A549 (cell line): ENCODE measurements at regions not wholly inside any gene's neighbourhood (a gene's known extent, or its start where the extent isn't known, plus 50 kb on each side); places are given as distances from the start of the nearest gene placed in this dataset.

Experiments
- ATAC-seq, 2 experiments: fragments of 200-7000 bp in 1 of 2; fragments of >200 bp in 1 of 2; cut with Nextera tagmentation in 1 of 2; cut with Tn5 transposase in 1 of 2; 3 replicates each; pipeline versions ENCODE4 v1.8.0 to v1.9.1; 2018 to 2020; ENCODE audit warnings: mild to moderate bottlenecking in 1 of 2, moderate library complexity in 1 of 2
- CTCF ChIA-PET: fragments of 300-600 bp; sonication (Branson Sonifier 250); formaldehyde crosslinking; extraction: SDS; loops from one replicate; lab custom pipeline; 2021; ENCODE audit warnings: antibody characterized with exemption, inconsistent platforms; lab: Yijun Ruan, JAX
- POLR2A ChIA-PET: fragments of 350-600 bp; formaldehyde crosslinking; extraction: SDS; loops from one replicate; lab custom pipeline; 2021; ENCODE audit warnings: antibody characterized with exemption, inconsistent platforms; lab: Yijun Ruan, JAX
- DNase-seq, 2 experiments: peaks; one replicate each; pipeline versions ENCODE4 v3.0.0 to v3.0.0-alpha.2; 2011 to 2016; ENCODE audit warnings: low read depth in 1 of 2, low spot score in 1 of 2
- FAIRE-seq: peaks from 2 replicates; lab custom pipeline; 2011; peaks lifted over from hg19 to GRCh38; lab: Jason Lieb, UNC
- H3K27ac ChIP-seq, 2 experiments: fragments of >200 bp; sonication (Bioruptor Twin); formaldehyde crosslinking; 3 replicates each; pipeline ENCODE4 v1.5.1; 2016 to 2017
- H3K4me1 ChIP-seq: fragments of >200 bp; sonication (Bioruptor Twin); formaldehyde crosslinking; 3 replicates; pipeline ENCODE4 v1.6.1; 2016
- H3K4me2 ChIP-seq: fragments of >200 bp; sonication (Bioruptor Twin); formaldehyde crosslinking; 3 replicates; pipeline ENCODE4 v1.6.1; 2016
- H3K4me3 ChIP-seq: fragments of >200 bp; sonication (Bioruptor Twin); formaldehyde crosslinking; 3 replicates; pipeline ENCODE4 v1.5.1; 2016
- H3K9me3 ChIP-seq: fragments of >200 bp; sonication (Bioruptor Twin); formaldehyde crosslinking; 3 replicates; pipeline ENCODE4 v1.6.1; 2016
- CEBPB ChIP-seq, 2 experiments: fragments of >200 bp in 1 of 2; sonication (Bioruptor Twin) in 1 of 2; formaldehyde crosslinking in 1 of 2; IDR thresholded peaks; 2 replicates each; pipeline ENCODE4 v1.6.1; 2012 to 2016
- CHD2 ChIP-seq: fragments of 150-350 bp; IDR thresholded peaks from 2 replicates; pipeline ENCODE4 v1.6.1; 2014; ENCODE audit warnings: low read length; ENCODE audit not compliant: partially characterized antibody
- CHD4 ChIP-seq: fragments of 200-600 bp; sonication (generic); IDR thresholded peaks from 2 replicates; pipeline ENCODE4 v1.6.1; 2016; ENCODE audit warnings: antibody characterized with exemption, mild to moderate bottlenecking, borderline replicate concordance
- EHMT2 ChIP-seq: fragments of 200-600 bp; sonication (generic); IDR thresholded peaks from 2 replicates; pipeline ENCODE4 v1.6.1; 2016; ENCODE audit warnings: antibody characterized with exemption, low read depth, mild to moderate bottlenecking, moderate library complexity
- HDAC2 ChIP-seq: fragments of 200-600 bp; sonication (generic); IDR thresholded peaks from 2 replicates; pipeline ENCODE4 v1.6.1; 2016
- HOXB13 ChIP-seq: fragments of 250-450 bp; sonication (Bioruptor Pico); IDR thresholded peaks from 2 replicates; pipeline ENCODE4 v1.5.0; 2020; ENCODE audit warnings: low read depth, mild to moderate bottlenecking, moderate library complexity
- HOXB5 ChIP-seq: fragments of 250-450 bp; sonication (Bioruptor Pico); IDR thresholded peaks from 2 replicates; pipeline ENCODE4 v1.5.0; 2020; ENCODE audit warnings: mild to moderate bottlenecking, moderate library complexity
- JUN ChIP-seq, 2 experiments: fragments of >200 bp; sonication (Bioruptor Twin); formaldehyde crosslinking; IDR thresholded peaks; 2 replicates in 1 of 2; 3 replicates in 1 of 2; pipeline ENCODE4 v1.6.1; 2016 to 2017
- MAFK ChIP-seq: fragments of 450-650 bp; IDR thresholded peaks from 2 replicates; pipeline ENCODE4 v1.6.1; 2014; ENCODE audit not compliant: partially characterized antibody
- NFE2L2 ChIP-seq: fragments of 150-350 bp; conservative IDR thresholded peaks from 2 replicates; pipeline ENCODE4 v1.6.1; 2014; ENCODE audit warnings: low read length
- NR3C1 ChIP-seq: fragments of >200 bp; sonication (Bioruptor Twin); formaldehyde crosslinking; IDR thresholded peaks from 3 replicates; pipeline ENCODE4 v1.6.1; 2017
- POLR2AphosphoS2 ChIP-seq: conservative IDR thresholded peaks from 2 replicates; pipeline ENCODE4 v1.6.1; 2012; ENCODE audit warnings: low read length, improper control_type of control experiment, inconsistent platforms
- RAD21 ChIP-seq, 2 experiments: fragments of >200 bp in 1 of 2; sonication (Bioruptor Twin) in 1 of 2; formaldehyde crosslinking in 1 of 2; IDR thresholded peaks in 1 of 2; conservative IDR thresholded peaks in 1 of 2; 2 replicates in 1 of 2; 3 replicates in 1 of 2; pipeline ENCODE4 v1.6.1; 2012 to 2018; ENCODE audit warnings: inconsistent platforms in 1 of 2
- RCOR1 ChIP-seq: fragments of 150-350 bp; IDR thresholded peaks from 2 replicates; pipeline ENCODE4 v1.6.1; 2014; ENCODE audit warnings: antibody characterized with exemption, low read length, low read depth
- RFX5 ChIP-seq: fragments of 450-650 bp; IDR thresholded peaks from 2 replicates; pipeline ENCODE4 v1.7.1; 2014; ENCODE audit warnings: antibody characterized with exemption, mild to moderate bottlenecking, moderate library complexity
- RNF2 ChIP-seq: fragments of 200-600 bp; sonication (generic); IDR thresholded peaks from 2 replicates; pipeline ENCODE4 v1.6.1; 2016; ENCODE audit warnings: low read depth, mild to moderate bottlenecking, antibody characterized with exemption, moderate library complexity, borderline replicate concordance
- SMC3 ChIP-seq: fragments of >200 bp; sonication (Bioruptor Twin); formaldehyde crosslinking; IDR thresholded peaks from 3 replicates; pipeline ENCODE4 v1.6.1; 2018; ENCODE audit warnings: inconsistent platforms
- SREBF2 ChIP-seq: fragments of 450-650 bp; IDR thresholded peaks from 2 replicates; pipeline ENCODE4 v1.6.1; 2014; ENCODE audit warnings: mild to moderate bottlenecking, moderate library complexity
- TP53 ChIP-seq: fragments of 250-450 bp; sonication (Bioruptor Pico); IDR thresholded peaks from 2 replicates; pipeline ENCODE4 v1.5.0; 2021; ENCODE audit warnings: mild to moderate bottlenecking, moderate library complexity
- ZC3H11A ChIP-seq: fragments of 450-650 bp; IDR thresholded peaks from 2 replicates; pipeline ENCODE4 v1.6.1; 2014; ENCODE audit warnings: antibody characterized with exemption, mild to moderate bottlenecking
- ZNF302 ChIP-seq: fragments of 250-450 bp; sonication (Bioruptor Pico); IDR thresholded peaks from 2 replicates; pipeline ENCODE4 v1.9.0; 2021; ENCODE audit warnings: inconsistent platforms, mild to moderate bottlenecking, moderate library complexity
- WGBS: methylation state at CpG from one replicate; pipeline ENCODE4 v1.1.6; 2017; ENCODE audit errors: missing lambda C conversion rate; 5-methylcytosine and 5-hydroxymethylcytosine counted together
- TF ChIP-seq, protein P1 (sequence below): fragments of >200 bp; sonication (Bioruptor Twin); formaldehyde crosslinking; IDR thresholded peaks from 2 replicates; pipeline ENCODE4 v1.6.1; 2016
- TF ChIP-seq, protein P2 (sequence below): fragments of 250-450 bp; sonication (Bioruptor Pico); IDR thresholded peaks from 2 replicates; pipeline ENCODE4 v1.5.0; 2021; ENCODE audit warnings: mild to moderate bottlenecking, moderate library complexity, borderline replicate concordance
- TF ChIP-seq, protein P3 (sequence below): fragments of >200 bp; sonication (Bioruptor Twin); formaldehyde crosslinking; IDR thresholded peaks from 3 replicates; pipeline ENCODE4 v1.5.1; 2016
- TF ChIP-seq, protein P4 (sequence below): IDR thresholded peaks from 2 replicates; pipeline ENCODE4 v1.6.1; 2012

DNA sequence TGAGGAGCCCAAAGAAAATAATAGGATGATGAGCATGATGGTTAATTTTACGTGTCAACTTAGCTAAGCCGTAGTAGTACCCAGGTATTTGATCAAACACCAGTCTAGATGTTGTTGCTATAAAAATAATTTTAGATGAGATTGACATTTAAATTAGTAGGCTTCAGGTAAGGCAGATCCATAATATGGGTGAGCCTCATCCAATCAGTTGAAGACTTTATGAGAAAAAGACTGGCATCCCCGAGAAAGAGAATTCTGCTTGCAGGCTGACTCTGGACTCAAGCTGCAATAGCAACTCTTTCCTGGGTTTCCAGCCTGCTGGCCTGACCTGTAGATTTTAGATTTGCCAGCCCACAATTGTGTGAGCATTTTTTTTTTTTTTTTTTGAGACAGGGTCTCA, 192.8 kb upstream of the LNX1 start:
- POLR2A ChIA-PET: no interaction called here
- CTCF ChIA-PET: interaction anchor here (0.6 kb wide), 1 partner anchor 253 kb away, joined by 4 read pairs; no protein-coding TSS in a partner anchor

DNA sequence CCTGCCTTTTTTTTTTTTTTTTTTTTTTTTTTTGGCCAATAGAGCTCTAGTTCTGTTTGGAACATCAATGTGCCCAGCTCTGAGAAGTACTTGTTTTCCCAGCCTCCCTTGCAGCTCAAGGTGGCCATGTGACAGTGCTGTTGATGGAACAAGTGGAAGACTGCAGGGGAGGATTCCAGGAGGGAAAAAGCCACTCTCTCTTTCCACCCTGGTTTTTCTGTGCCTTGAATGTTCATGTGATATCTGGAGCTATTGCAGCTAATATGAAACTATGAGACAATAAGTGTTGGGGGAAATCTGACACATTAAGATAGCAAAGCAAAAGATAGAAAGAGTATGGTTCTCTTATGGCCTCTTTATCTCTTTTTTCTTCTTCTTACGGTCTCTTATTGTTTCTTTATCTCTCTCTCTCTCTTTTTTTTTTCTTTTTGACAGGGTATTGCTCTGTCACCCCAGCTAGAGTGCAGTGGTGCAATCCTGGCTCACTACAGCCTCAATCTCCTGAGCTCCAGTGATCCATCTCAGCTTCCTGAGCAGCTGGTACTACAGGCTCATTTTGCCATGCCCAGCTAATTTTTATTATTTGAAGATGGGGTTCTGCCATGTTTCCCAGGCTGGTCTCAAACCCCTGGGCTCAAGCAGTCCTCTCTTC, 192.0 kb upstream of the LNX1 start:
- TF ChIP-seq, protein P1, sequence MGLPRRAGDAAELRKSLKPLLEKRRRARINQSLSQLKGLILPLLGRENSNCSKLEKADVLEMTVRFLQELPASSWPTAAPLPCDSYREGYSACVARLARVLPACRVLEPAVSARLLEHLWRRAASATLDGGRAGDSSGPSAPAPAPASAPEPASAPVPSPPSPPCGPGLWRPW: no peak
- TF ChIP-seq ZC3H11A (no peak), NR3C1 (no peak)
- H3K4me1 ChIP-seq: peaks cover 32% of the 10 kb centered on the region
- no peak for DNase-seq
- ATAC-seq: no peak
- FAIRE-seq: no peak
- ChIA-PET CTCF (no interaction called here), POLR2A (no interaction called here)
- H3K27ac ChIP-seq: peak overlapping the region; percentile 24 to 40; a peak in 3 of 6 replicates
- WGBS: 42% methylated on average over 1 of the region's 1 CpG
- no peaks in the 10 kb centered on the region for H3K9me3 ChIP-seq
- no peak overlapping the region for H3K4me2 ChIP-seq
- no peak overlapping the region for H3K4me3 ChIP-seq

More for the DNA sequence above, 192.8 kb upstream of the LNX1 start:
- peak overlapping the region in 1 of 2 experiments; percentile 48; a peak in 2 of 6 replicates for H3K27ac ChIP-seq
- H3K4me2 ChIP-seq: no peak overlapping the region
- WGBS: 94% methylated on average over 3 of the region's 3 CpGs
- no peaks in the 10 kb centered on the region for H3K9me3 ChIP-seq
- TF ChIP-seq RCOR1: no peak
- no peak for TF ChIP-seq CHD4
- no peak for DNase-seq
- H3K4me3 ChIP-seq: no peak overlapping the region
- no peak for FAIRE-seq
- H3K4me1 ChIP-seq: peaks cover 24% of the 10 kb centered on the region
- ATAC-seq: no peak

DNA sequence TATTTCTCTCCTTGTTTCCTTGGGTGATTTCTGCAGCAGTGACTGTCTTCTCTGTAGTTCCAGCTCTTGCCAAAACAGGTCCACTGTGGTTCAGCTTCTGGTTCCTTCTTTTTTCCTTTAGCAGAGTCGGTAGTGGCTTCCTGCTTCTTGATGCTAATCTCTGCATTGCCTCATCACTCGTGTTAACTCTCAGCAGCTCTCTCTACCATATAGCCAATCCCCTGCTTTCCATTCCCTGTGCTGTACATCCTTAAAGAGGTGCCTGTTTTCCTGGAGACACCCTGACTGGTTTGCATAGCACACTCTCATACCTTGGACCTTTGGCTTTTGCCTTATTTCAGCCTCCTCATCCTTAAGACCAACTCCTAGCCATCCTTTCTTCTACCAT, 191.2 kb upstream of the LNX1 start:
- CTCF ChIA-PET: interaction anchor here (2.2 kb wide), 1 partner anchor 76 kb away, joined by 5 read pairs; no protein-coding TSS in a partner anchor
- FAIRE-seq: no peak
- POLR2A ChIA-PET: no interaction called here
- no peak overlapping the region for H3K4me3 ChIP-seq
- DNase-seq: no peak
- H3K4me1 ChIP-seq: peaks cover 41% of the 10 kb centered on the region
- no peaks in the 10 kb centered on the region for H3K9me3 ChIP-seq
- WGBS: 18% methylated on average over 2 of the region's 2 CpGs
- TF ChIP-seq EHMT2: 0 out of 2 replicates have a peak, but pooled peaks have one; percentile 14
- no peak for TF ChIP-seq NR3C1
- peak overlapping the region; percentile 85 to 86 for H3K27ac ChIP-seq
- ATAC-seq: peak; percentile 35 to 65
- peak overlapping the region; percentile 76 for H3K4me2 ChIP-seq

DNA sequence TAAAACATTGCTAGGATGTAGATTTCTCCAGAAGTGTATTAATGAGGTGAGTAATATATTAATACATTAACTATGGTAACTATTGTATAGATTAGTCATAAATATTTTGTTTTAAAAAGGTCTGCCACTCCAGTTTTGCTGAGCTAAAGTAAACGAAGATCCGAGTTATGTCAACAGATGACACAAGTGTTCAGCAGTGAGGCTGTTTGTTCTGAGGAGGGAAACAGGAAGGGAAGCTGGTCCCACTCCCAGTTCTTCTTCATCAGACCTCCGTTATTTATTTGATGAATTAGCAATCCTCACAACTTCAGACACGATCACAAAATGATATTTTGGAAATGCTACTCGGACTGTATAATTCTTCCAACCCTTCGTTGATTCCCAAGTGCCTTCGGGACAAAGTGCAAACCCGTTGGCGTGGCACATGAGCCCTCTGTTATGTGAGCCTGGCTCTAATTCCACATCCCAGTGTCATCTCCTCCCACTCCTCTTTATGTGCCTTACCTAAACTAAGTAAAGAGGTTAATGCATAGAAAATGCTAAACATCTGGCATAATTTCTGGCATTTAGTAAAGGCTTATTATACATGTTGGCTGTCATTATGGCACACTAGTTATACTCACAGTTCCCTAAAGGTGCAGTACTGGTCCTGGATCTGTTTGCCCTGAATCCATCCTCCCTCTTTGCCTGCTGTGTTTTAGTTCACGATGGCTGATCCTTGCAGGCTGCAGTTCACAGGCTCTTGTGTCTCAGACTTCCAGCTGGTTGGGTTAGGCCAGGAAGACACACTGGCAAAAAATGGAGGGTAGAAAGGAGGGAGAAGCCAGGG, 190.6 kb upstream of the LNX1 start:
- 2% methylated on average over 10 of the region's 10 CpGs for WGBS
- peak; percentile 36 to 87 for DNase-seq
- peak; percentile 74 to 90; a peak in 5 of 6 replicates for ATAC-seq
- Histone ChIP-seq H3K9me3 (no peaks in the 10 kb centered on the region), H3K4me2 (peak overlapping the region; percentile 76), H3K4me1 (peaks cover 46% of the 10 kb centered on the region), H3K27ac (peak overlapping the region; percentile 85 to 86), H3K4me3 (no peak overlapping the region)
- ChIA-PET POLR2A (no interaction called here), CTCF (interaction anchor here (2.2 kb wide), 1 partner anchor 75 kb away, joined by 5 read pairs; no protein-coding TSS in a partner anchor)
- peak; percentile 32 for FAIRE-seq
- TF ChIP-seq, protein P2, sequence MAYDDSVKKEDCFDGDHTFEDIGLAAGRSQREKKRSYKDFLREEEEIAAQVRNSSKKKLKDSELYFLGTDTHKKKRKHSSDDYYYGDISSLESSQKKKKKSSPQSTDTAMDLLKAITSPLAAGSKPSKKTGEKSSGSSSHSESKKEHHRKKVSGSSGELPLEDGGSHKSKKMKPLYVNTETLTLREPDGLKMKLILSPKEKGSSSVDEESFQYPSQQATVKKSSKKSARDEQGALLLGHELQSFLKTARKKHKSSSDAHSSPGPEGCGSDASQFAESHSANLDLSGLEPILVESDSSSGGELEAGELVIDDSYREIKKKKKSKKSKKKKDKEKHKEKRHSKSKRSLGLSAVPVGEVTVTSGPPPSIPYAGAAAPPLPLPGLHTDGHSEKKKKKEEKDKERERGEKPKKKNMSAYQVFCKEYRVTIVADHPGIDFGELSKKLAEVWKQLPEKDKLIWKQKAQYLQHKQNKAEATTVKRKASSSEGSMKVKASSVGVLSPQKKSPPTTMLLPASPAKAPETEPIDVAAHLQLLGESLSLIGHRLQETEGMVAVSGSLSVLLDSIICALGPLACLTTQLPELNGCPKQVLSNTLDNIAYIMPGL (CRISPR knock-in tag): no peak
- no peak for TF ChIP-seq EHMT2
- TF ChIP-seq RCOR1: no peak
- TF ChIP-seq SMC3: no peak
- no peak for TF ChIP-seq POLR2AphosphoS2
- TF ChIP-seq RFX5: no peak
- peak; percentile 78; a peak in 4 of 5 replicates for TF ChIP-seq JUN (IDR thresholded peaks at IDR 0.05)
- TF ChIP-seq CHD2: no peak
- TF ChIP-seq SREBF2: no peak
- TF ChIP-seq, protein P3, sequence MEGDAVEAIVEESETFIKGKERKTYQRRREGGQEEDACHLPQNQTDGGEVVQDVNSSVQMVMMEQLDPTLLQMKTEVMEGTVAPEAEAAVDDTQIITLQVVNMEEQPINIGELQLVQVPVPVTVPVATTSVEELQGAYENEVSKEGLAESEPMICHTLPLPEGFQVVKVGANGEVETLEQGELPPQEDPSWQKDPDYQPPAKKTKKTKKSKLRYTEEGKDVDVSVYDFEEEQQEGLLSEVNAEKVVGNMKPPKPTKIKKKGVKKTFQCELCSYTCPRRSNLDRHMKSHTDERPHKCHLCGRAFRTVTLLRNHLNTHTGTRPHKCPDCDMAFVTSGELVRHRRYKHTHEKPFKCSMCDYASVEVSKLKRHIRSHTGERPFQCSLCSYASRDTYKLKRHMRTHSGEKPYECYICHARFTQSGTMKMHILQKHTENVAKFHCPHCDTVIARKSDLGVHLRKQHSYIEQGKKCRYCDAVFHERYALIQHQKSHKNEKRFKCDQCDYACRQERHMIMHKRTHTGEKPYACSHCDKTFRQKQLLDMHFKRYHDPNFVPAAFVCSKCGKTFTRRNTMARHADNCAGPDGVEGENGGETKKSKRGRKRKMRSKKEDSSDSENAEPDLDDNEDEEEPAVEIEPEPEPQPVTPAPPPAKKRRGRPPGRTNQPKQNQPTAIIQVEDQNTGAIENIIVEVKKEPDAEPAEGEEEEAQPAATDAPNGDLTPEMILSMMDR: no peak
- no peak for TF ChIP-seq HDAC2
- TF ChIP-seq NFE2L2: no peak
- TF ChIP-seq RAD21 (conservative IDR thresholded peaks at IDR 0.05 in 1 of 2, IDR thresholded peaks at IDR 0.05 in 1 of 2): peak in 1 of 2 experiments; percentile 37; a peak in 2 of 5 replicates
- peak; percentile 90 for TF ChIP-seq MAFK
- no peak for TF ChIP-seq RNF2
- TF ChIP-seq TP53 (CRISPR knock-in tag): no peak
- TF ChIP-seq HOXB13 (CRISPR knock-in tag): no peak
- no peak for TF ChIP-seq ZNF302 (CRISPR knock-in tag)
- no peak for TF ChIP-seq HOXB5 (CRISPR knock-in tag)
- TF ChIP-seq, protein P4, sequence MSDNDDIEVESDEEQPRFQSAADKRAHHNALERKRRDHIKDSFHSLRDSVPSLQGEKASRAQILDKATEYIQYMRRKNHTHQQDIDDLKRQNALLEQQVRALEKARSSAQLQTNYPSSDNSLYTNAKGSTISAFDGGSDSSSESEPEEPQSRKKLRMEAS: peak; percentile 59; the same call in 1 of the 2 replicates
- TF ChIP-seq CEBPB (IDR thresholded peaks at IDR 0.05): peak; percentile 39 to 54; a peak in 3 of 4 replicates
